Esophagus (tissue), 2 donors: ENCODE measurements at regions not wholly inside any gene's neighbourhood (a gene's known extent, or its start where the extent isn't known, plus 50 kb on each side); places are given as distances from the start of the nearest gene placed in this dataset.

Experiments used
- H3K27ac ChIP-seq, 2 donors: one replicate each; pipeline ENCODE4 v1.5.1; 2013; ENCODE audit warnings: low read depth in 2 of 2, mild to moderate bottlenecking in 2 of 2, inconsistent platforms in 1 of 2, low read length in 1 of 2, moderate library complexity in 1 of 2
- H3K27me3 ChIP-seq, 2 donors: one replicate each; pipeline ENCODE4 v1.6.1; 2013; ENCODE audit warnings: low read length in 2 of 2, control low read depth in 1 of 2, mild to moderate bottlenecking in 1 of 2; ENCODE audit not compliant: insufficient read depth in 2 of 2, control insufficient read depth in 1 of 2
- H3K36me3 ChIP-seq, 2 donors: one replicate each; pipeline ENCODE4 v1.6.1; 2013; ENCODE audit warnings: low read length in 1 of 2; ENCODE audit not compliant: control insufficient read depth in 2 of 2, insufficient read depth in 2 of 2
- H3K4me1 ChIP-seq, 2 donors: one replicate each; pipeline ENCODE4 v1.6.1; 2013; ENCODE audit warnings: low read length in 1 of 2; ENCODE audit not compliant: control insufficient read depth in 2 of 2, insufficient read depth in 2 of 2
- H3K4me3 ChIP-seq, 2 donors: one replicate each; pipeline ENCODE4 v1.5.1; 2013; ENCODE audit warnings: low read length in 2 of 2, mild to moderate bottlenecking in 2 of 2, low read depth in 1 of 2, moderate library complexity in 1 of 2
- H3K9me3 ChIP-seq, 2 donors: one replicate each; pipeline ENCODE4 v1.6.1; 2013; ENCODE audit warnings: mild to moderate bottlenecking in 2 of 2, low read depth in 1 of 2, low read length in 1 of 2, moderate library complexity in 1 of 2; ENCODE audit not compliant: control insufficient read depth in 2 of 2, insufficient read depth in 1 of 2
- WGBS, 2 donors: extraction: QIAGEN DNeasy Blood & Tissue Kit; methylation state at CpG; one replicate each; pipeline ENCODE4 v1.1.7; 2013; 5-methylcytosine and 5-hydroxymethylcytosine counted together
- donor health status: healthy with polysubstance abuse.
- donor health status: Bipolar disorder and iron deficiency.

DNA sequence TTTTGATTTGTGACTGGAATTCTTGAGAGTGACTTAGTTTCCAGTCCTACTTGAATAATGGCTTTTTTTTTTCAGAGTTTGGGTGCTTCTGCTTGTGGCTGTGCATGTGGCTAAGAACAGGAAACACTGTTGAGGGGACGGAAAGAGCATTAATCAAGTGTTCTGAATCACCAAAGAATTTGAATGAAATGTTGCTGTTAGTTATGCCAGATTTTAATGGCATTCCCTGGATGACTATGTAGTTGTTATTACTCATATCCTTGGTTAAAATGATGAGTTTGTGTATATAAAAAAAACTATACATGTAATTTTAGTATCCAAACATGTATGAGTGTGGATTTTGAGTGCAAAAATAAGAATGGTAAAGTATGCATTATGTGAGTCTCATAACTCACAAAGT, 347.9 kb downstream of the BCAT1 start:
- H3K9me3 ChIP-seq: no peaks in the 10 kb centered on the region
- no peaks in the 10 kb centered on the region for H3K27me3 ChIP-seq
- no peak overlapping the region for H3K27ac ChIP-seq
- no peak overlapping the region for H3K4me3 ChIP-seq
- H3K4me1 ChIP-seq: no peaks in the 10 kb centered on the region
- WGBS, 2 donors: 11 to 33% methylated on average over 1 of the region's 1 CpG
- no peaks in the 10 kb centered on the region for H3K36me3 ChIP-seq

DNA sequence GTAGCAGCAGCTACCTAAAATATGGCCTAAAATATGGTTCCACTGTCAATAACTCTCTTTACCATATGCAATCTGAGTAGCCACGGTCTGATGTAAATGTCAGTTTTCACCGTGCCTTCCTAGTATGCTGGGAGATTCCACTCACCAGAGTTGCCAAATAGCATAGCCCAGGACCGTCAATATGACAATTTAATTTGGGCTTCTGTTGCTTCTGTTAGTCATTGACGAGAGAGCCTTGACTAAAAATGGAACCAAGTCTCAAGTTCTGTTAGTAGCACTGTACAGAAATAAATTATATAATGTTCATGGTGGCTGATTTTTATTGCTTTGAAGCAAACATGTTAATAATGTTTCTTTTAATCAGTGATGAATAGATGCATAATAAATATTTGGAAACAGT, 348.4 kb downstream of the BCAT1 start:
- WGBS, 2 donors: 73 to 75% methylated on average over 4 of the region's 4 CpGs
- Histone ChIP-seq H3K4me1 (no peaks in the 10 kb centered on the region), H3K9me3 (no peaks in the 10 kb centered on the region)

DNA sequence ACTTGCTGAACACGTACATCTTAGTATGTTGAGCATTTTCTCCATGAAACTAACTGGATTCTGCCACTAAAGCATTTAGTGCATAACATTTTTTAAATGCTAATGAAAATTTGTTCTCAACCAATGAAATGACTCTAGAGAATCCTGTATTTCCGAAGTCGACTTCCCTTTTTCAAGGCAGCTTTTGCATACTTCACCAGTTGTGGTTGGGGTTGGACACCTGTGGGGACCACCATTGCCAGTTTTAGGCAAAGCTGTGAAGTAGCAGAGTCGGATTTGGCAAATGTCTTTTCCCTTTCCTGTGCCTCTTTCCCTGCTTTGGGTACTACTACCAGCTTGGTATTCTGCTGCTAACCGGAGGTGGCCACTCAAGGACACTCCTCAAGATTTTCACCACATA, 349.2 kb downstream of the BCAT1 start:
- H3K4me3 ChIP-seq: no peak overlapping the region
- H3K4me1 ChIP-seq: no peaks in the 10 kb centered on the region
- no peaks in the 10 kb centered on the region for H3K36me3 ChIP-seq
- no peaks in the 10 kb centered on the region for H3K9me3 ChIP-seq
- WGBS, 2 donors: 83 to 86% methylated on average over 5 of the region's 5 CpGs
- H3K27ac ChIP-seq: no peak overlapping the region
- H3K27me3 ChIP-seq: no peaks in the 10 kb centered on the region

More for the DNA sequence above, 348.4 kb downstream of the BCAT1 start:
- Histone ChIP-seq H3K27ac (no peak overlapping the region), H3K4me3 (no peak overlapping the region), H3K36me3 (no peaks in the 10 kb centered on the region), H3K27me3 (no peaks in the 10 kb centered on the region)

DNA sequence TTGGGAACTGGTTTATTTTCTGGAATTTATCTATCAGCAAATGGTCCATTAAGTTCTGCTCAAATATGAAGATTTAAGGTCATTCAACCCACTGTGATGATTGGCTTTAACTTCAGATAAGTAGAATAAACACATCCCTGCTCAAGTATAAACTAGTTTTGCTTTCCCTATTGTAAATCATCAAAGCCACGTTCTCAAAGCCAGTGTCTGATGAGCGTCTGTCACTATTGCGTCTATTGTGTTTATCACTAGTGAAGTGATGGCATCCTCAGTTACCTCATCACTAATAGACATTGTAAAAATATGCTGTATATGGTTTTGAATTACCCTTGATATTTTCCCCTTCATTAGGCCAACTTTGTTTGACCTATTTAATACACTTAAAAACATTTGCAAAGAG, 351.3 kb downstream of the BCAT1 start:
- H3K36me3 ChIP-seq: no peaks in the 10 kb centered on the region
- 75 to 81% methylated on average over 3 of the region's 3 CpGs for WGBS, 2 donors

DNA sequence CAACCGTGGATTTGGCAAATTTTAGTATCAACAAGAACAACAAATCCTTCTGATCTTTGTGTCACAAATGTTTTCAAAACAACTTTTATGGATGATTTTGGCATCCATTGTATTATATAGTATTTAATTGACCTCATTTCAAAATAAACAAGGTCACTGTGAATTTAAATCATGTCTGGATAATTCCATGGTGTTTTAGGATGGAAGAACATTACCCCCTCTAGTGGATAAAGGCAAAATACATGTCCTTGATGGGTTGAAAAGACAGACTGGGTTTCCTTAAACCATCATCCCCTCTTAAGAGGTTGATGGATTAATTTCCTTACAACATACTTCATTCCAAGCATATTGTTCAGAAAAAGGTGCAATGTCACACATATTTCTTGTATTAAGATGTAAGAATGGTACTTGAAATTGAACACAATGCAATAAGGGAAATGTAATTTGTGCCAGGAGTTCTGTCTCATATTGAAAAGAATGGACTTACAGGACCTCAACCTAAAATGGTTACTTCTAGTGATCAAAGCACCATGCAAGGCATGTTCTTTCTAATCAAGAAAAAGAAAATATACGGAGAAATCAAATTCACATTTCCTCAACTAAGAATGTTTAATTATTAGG, 352.0 kb downstream of the BCAT1 start:
- WGBS, 2 donors: 57 to 65% methylated on average over 2 of the region's 2 CpGs
- Histone ChIP-seq H3K9me3 (no peaks in the 10 kb centered on the region), H3K4me1 (no peaks in the 10 kb centered on the region), H3K27ac (no peak overlapping the region), H3K36me3 (no peaks in the 10 kb centered on the region), H3K4me3 (no peak overlapping the region), H3K27me3 (no peaks in the 10 kb centered on the region)

More for the DNA sequence above, 351.3 kb downstream of the BCAT1 start:
- H3K9me3 ChIP-seq: no peaks in the 10 kb centered on the region
- no peaks in the 10 kb centered on the region for H3K27me3 ChIP-seq
- no peak overlapping the region for H3K4me3 ChIP-seq
- H3K27ac ChIP-seq: no peak overlapping the region
- H3K4me1 ChIP-seq: no peaks in the 10 kb centered on the region

DNA sequence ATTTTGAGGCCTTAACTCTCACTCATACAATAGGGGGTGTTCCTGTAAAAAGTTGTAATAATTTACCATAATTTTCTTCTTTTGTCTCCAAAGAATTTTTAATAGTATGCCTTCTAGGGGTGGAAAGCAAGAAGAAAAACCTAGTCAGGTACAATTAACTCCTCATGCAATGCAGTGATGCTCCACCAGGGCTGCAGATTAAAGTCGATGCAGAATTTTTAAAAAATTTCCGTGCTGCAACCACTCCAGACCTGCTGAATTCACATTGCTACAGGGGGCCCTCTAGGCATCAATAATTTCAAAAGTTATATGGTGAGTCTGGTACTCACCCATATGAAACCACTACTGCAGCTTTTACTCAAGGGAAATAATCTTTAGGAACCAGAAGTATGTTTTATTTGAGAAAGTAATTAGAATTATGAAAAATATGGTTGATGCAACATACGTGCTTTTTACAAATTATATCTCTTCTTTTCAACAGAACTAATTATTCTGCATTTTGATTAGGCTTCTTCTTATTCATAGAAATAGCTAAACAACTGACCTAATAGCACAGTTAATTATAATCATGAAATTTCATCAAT, 353.2 kb downstream of the BCAT1 start:
- no peaks in the 10 kb centered on the region for H3K4me1 ChIP-seq
- no peaks in the 10 kb centered on the region for H3K9me3 ChIP-seq
- no peak overlapping the region for H3K27ac ChIP-seq
- H3K27me3 ChIP-seq: no peaks in the 10 kb centered on the region
- 68 to 70% methylated on average over 3 of the region's 3 CpGs for WGBS, 2 donors
- H3K4me3 ChIP-seq: no peak overlapping the region
- H3K36me3 ChIP-seq: no peaks in the 10 kb centered on the region

DNA sequence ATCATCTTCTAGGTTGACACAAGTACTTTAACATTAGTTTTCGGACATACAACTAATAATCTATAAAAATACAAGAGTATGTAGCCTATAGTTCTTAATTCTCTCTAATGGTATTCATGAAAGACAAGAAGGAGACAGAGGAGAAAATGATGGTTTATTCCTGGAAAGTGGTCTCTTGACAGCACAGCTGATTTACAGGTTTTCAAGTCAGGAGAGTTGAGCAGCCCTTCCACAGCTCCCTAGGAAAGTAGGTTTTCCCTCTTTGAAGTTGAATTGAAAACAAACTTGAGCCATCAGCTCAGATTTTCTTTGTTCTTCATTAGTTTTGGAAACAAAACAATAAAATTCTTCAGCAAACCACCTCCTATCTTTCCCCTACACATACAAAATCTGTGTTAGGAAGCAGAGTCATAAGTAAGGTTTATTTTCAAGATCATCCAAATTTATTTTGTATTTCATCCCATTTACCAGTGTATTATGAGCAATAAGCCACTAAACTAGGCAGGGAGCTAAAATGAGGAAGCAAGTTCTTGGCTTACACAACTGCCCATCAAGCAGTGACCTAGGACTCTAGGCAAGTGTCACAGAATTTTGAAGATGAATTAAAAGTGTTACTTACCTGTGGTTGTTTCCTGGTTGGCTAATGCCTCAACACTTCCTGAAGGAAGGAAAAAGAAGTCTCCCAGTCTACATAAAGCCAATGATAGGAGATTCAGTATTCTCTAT, 357.0 kb downstream of the BCAT1 start:
- 75 to 85% methylated on average over 1 of the region's 1 CpG for WGBS, 2 donors

DNA sequence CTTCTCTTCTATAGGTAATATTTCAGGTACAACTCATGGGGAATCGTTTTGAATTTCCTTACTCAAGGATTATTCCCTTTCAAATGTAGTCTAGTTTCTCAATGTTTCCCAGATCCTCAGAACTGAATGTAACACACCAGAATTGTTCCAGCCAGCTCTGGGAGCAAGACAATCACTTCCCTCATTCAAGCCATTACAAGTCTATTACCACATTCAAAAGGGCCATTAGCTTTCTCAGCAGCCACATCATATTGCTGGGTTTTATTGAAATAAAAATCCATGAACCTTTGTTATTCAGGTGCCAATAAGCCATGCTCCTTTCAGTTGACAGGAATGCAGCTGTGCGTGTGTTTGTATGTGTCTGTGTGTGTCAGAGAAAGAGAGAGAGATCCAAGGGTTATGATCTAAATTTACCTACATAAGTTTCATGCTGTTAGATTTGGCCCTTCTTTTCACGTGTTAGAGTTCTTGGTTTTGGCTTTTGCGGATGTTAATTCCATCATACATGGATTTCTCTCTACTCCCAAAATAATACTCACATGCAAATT, 357.7 kb downstream of the BCAT1 start:
- Histone ChIP-seq H3K4me1 (no peaks in the 10 kb centered on the region), H3K27ac (no peak overlapping the region), H3K9me3 (no peaks in the 10 kb centered on the region), H3K27me3 (no peaks in the 10 kb centered on the region), H3K4me3 (no peak overlapping the region), H3K36me3 (no peaks in the 10 kb centered on the region)
- 73 to 74% methylated on average over 4 of the region's 4 CpGs for WGBS, 2 donors

More for the DNA sequence above, 357.0 kb downstream of the BCAT1 start:
- Histone ChIP-seq H3K27ac (no peak overlapping the region), H3K4me3 (no peak overlapping the region), H3K4me1 (no peaks in the 10 kb centered on the region), H3K9me3 (no peaks in the 10 kb centered on the region), H3K27me3 (no peaks in the 10 kb centered on the region), H3K36me3 (no peaks in the 10 kb centered on the region)

DNA sequence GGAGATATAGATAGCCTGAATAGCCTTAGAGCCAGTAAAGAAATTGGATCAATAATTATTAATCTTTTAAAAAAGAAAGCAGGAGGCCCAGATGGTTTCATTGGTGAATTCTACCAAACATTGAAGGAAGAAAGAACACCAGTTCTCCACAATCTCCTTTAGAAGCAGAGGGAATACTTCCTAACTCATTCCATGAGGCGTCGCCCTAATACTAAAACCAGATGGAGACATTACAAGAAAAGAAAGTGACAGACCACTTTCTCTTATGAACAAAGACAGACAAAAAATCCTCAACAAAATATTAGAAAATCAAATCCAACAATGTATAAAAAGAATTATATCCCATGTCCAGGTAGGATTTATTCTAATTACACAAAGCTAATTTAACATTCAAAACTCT, 362.6 kb downstream of the BCAT1 start:
- Histone ChIP-seq H3K27me3 (no peaks in the 10 kb centered on the region), H3K4me1 (no peaks in the 10 kb centered on the region), H3K27ac (no peak overlapping the region), H3K36me3 (no peaks in the 10 kb centered on the region), H3K4me3 (no peak overlapping the region), H3K9me3 (no peaks in the 10 kb centered on the region)
- 96 to 97% methylated on average over 2 of the region's 2 CpGs for WGBS, 2 donors
